ENCODE measurements at regions not wholly inside any gene's neighbourhood (a gene's known extent, or its start where the extent isn't known, plus 50 kb on each side); places are given as distances from the start of the nearest gene placed in this dataset.
"Not testable (repeated sequence)": the region's sequence is repeated elsewhere in the genome, so short reads cannot be mapped to it uniquely, and the experiment has no call there.

DNA sequence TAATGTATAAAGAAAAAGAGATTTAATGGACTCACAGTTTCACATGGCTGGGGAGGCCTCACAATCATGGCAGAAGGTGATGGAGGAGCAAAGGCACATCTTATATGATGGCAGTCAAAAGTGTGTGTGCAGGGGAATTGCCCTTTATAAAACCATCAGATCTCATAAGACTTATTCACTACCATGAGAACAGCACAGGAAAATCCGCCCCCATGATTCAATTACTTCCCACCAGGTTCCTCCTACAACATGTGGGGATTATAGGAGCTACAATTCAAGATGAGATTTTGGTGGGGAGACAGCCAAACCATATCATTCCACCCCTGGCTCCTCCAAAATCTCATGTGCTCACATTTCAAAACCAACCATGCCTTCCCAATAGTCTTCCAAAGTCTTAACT is 82.5 kb upstream of the ANKRD1 start:
- not testable (repeated sequence) for DNase-seq (ENCODE audit: low read depth)

DNA sequence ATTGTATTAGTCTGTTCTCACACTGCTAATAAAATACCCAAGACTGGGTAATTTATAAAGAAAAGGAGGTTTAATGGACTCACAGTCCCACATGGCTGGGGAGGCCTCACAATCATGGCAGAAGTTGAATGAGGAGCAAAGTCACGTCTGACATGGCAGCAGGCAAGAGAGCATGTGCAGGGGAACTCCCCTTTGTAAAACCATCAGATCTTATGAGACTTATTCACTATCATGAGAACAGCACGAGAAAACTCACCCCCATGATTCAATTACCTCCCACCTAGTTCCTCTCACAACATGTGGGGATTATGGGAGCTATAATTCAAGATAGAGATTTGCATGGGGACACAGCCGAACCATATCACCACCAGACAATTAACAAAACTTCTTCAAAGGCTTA is 84.4 kb upstream of the ANKRD1 start:
- DNase-seq (ENCODE audit: low read depth): not testable (repeated sequence)

DNA sequence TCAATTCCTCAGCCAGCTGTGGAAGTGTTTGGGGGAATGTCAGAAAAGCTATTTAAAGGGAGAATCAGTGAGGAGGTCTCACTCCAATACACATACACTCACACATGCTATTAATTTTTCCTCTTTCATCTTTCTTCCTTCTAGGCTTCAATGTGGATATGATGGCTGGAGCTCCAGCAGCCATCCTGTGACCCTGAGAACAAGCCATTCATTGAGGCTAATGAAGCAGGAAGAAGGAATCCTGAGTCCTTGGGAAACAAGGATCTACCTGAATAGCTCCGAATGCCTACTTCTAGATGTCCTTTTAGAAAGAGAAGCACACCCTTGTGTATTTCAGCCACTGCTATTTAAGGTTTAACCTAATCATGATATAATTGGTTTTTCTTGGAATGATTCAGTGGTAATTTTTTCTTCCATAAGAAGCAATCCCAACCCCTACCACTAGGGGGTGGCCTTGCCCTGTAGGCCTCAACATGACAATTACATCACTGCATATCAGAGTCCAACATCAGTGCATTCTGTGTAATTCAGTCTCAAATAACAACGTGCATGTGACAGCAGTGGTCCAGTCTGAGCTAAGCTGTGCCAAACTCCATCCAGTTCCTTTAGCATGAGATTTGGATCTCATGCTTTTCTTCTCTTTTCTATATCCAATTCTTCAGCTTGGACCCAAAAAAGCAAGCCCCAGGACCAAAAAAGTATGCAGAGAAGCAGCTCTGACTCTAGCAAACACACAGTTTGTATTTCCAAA is 85.3 kb upstream of the ANKRD1 start:
- DNase-seq (ENCODE audit: low read depth): peak; percentile 85

DNA sequence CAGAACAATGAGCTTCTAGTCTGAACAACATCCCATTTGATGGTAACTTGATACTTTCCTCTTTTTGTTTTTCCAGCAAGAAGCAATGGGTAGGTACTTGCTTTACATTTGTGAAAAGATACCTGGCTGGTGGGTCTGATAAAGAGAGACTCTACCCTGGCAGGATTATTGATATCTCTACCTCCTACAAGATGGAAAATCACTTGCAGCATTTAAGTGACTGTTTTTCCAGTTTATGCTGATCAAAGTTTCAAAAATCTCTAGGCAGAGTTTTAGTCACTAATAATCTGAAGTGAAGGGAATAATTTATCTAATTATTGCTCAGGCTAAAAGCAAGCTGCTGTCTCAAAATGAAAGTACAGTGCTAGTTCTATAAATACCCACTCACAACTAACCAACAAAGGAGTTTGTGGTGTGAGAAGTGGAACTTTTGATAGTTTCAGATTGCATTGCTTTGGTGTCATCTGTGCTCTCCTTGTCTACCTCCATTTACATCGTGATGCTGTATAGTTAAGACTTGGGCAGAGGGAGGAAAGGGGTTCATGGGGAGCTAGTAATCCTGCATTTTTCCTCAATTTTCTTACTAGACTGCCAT is 86.0 kb upstream of the ANKRD1 start:
- no peak for DNase-seq (ENCODE audit: low read depth)

DNA sequence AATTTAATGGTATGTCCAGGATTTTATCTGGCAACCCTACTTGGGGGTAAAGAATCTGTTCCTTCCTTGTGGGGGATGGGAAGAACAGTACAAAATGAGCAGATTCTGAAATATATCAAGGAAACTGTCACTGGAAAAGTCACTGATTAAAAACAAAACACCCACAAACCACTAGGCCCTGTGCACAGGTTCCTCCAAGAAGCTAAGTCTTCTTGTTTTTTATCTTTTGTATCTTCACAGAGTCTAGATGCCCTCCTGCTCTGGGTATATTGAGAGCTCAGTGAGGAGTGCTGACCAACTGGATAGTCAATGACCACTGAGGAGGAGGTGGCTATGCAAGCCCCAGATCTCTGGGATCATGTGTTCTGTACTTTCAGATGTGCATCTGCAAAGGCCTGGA is 86.8 kb upstream of the ANKRD1 start:
- no peak for DNase-seq (ENCODE audit: low read depth)

DNA sequence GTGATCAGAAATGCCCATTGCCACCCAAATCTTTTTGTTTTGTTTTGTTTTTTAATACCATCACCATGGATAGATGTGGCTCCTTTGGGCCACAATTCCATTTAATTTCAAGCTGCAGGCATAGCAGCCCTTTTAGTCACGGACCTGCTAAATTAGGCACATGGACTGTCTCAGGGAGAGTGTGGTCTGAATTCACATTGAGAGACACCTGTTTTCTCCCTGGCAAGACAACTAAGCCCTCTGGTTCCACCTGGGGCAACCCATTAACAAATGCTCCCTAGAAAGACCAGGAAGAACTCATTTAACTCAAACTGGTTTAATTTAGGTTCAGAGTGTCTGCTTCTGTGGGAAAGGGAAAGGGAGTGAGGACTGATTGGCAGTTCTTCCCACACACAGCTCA is 88.2 kb upstream of the ANKRD1 start:
- no peak for DNase-seq (ENCODE audit: low read depth)

DNA sequence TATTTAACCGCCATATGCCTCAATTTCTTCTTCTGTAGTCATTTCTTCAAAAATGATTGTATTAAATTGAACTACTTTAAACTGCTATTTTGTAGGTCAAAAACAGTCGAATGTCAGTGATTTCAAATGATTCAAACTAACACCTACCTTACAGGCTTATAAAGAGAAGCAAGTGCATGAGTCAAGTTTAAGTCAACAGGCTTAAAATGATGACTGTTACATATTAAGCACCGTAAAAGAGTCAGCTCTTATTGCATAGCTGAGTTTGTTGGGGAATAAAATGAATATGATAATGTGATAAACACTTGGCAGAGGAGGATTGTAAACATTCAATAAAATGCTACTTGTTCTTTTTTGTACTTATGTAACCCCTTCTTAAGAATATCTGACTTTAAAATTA is 90.1 kb upstream of the ANKRD1 start:
- peak; percentile 7 for DNase-seq (ENCODE audit: low read depth)

DNA sequence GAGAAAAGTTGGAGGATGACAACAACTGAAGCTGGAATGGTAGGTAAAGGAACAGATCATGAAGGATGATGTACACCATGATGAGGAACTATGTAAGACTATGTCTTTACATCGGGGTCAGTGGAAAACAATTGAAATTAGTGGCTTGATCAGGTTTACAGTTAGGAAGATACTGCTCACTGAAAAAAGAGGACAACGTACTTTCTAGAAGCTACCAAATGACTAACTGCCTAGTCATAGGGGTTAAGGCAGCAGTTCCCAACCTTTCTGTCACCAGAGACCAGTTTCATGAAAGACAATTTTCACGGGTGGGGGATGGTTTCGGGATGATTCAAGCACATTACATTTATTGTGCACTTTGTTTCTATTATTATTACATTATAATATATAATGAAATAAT is 91.6 kb upstream of the ANKRD1 start:
- no peak for DNase-seq (ENCODE audit: low read depth)

DNA sequence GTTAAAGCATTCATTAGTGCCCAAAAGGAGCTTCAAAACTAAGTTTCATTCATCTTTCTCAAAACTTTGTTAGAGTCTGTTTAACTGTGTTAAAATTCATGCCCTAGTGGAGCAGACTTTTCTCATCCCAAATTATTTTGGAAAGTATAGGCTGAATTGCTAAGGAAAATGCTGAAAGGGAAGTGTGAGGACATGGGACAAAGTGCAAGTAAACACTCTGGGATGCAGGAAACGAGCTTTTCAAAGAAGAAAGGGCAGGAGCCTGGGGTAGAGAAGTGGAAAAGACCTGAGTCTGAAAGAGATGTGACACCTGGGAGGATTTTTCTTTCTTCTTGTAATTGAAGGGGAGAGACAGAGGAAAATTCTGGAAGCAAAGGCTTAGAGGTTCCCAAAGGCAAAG is 93.1 kb upstream of the ANKRD1 start:
- no peak for DNase-seq (ENCODE audit: low read depth)

DNA sequence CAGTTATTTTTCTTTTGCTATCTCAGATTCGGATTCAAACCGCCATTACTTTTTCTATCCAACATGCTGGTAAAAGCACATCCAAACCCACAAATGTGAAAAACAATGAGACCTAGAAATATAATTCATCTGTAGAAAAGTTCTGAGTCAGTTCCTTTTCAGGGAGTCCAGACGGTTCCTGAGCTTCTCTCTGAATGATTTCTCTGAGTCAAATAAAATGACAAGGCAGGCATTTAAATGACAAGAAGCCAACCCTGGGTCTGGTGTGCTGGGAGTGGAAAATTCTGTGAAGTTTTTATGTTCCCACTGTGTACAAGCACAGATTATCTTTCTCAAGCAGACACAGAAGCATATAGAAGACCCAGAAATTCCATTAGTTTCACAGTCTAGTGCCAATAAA is 96.3 kb upstream of the ANKRD1 start:
- no peak for DNase-seq (ENCODE audit: low read depth)

DNA sequence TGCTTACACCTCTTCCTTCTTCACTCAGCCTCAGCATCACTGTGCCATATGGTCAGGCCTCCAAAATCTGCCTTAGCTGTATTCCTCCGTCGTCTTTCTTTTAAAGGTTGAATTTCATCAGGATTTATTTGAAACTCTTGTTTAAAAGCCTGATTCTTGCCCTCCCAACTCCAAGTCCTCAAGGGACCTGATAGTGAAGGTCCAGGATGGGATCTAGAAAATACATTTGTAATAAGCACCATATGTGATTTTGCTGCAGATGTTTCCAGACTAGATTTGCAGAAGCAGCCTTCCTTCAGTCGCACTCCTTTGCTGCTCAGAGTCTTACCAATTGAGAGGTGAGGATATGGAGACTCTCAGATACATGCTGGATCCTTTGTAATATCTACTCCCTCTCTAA is 101.0 kb upstream of the ANKRD1 start:
- DNase-seq (ENCODE audit: low read depth): no peak

DNA sequence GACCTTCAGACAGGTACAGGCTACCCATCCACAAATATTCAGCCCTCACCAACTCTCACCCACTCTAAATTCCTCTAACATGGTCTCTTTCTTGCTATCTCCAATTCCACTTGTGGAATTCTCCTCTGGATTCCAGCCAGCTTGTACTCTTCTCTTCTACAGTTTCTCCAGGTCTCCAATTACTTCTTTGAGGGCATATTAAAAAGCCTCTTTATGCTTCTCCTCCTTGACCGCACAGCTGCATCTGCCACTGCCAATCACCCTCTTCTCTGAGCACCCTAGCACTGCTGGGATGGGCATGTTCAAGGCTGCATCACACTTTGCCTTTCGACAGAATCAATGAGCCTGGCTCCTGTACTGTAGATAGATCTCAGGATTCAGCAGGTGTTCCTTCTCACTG is 101.5 kb upstream of the ANKRD1 start:
- DNase-seq (ENCODE audit: low read depth): no peak

DNA sequence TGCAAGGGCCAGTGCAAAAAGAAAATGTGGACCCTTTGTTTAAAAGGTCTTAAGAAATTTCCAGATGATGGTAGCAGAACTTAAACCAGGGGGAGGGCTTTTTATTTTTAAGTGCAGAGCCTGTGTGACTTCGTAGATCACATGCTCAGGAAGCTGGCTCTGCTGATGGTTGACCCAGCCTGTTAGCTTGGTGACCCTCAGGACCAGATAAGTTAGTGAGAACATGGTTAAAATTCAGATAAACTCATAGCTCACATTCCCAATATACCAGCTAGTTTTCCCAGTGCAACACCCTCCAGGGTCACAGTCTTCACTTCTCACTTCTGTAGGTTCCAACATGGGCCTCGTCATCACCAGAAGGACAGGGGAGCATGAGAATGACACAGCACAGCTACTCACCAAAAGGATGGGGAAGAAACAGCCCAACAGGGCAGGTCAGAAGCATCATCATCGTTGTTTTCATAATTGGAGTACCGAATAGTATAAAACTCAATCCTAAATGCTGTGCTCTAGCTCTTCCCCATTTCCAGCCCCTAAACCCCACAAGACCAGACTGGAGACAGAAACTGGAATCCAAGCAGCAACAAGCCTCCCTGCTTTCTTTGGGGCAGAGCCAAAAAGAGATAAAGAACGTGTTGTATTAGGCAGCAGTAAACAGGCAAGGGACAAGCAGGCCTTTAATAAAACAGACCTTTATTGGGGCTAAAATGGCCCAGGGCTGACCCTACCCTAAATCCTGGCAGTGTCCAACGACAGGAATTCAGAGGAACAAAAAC is 102.2 kb upstream of the ANKRD1 start:
- DNase-seq (ENCODE audit: low read depth): peak; percentile 33

DNA sequence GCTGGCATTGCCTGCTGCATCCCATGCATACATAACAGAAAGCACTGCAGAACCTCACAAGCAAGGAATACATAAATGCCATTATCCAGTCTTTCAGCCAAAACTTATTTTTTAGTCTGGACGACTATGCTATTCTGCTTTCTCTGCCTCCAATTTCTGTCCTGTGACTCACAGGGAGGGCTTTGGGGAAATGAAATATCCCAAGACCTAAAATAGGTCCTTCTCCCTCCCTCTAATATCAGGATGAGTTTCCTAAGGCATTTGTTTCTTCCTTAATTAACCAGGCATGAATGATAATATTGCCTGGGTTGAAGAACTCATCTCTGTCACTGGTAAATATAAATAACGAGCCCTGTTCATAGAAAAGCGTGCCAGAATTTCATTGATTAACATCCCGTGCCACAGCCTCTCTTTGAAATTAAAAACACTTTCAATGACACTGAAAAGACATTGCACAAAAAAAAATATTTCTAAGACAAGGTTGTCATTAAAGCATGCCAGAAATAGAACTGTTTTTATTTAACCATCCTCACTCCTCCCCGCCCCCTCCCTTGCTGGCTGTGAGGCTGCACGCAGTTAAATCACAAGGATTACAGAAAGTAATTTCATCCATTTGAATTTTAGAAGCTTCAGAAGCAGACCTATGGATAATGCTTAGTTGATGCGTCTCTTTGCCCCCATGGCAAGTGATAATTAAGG is 103.0 kb upstream of the ANKRD1 start:
- DNase-seq (ENCODE audit: low read depth): no peak

DNA sequence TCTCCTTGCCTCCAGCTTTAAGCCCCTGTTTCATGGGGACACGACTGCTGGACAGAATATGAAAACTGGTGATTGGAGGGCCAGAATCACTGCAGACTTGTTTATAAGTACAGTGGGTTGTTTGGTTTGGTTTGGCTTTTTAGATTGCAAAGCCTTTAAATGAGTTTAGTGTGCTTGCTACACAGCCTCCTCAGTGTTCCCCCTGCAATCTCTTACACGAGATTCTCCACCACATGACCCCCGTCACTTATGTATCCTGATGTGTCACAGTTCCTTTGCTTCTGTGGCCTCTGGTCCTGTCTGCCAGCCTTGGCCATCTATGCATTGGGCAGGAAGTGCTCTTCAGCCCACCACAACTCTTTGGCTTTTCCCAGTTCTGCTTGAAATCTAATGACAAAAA is 103.7 kb upstream of the ANKRD1 start:
- no peak for DNase-seq (ENCODE audit: low read depth)

DNA sequence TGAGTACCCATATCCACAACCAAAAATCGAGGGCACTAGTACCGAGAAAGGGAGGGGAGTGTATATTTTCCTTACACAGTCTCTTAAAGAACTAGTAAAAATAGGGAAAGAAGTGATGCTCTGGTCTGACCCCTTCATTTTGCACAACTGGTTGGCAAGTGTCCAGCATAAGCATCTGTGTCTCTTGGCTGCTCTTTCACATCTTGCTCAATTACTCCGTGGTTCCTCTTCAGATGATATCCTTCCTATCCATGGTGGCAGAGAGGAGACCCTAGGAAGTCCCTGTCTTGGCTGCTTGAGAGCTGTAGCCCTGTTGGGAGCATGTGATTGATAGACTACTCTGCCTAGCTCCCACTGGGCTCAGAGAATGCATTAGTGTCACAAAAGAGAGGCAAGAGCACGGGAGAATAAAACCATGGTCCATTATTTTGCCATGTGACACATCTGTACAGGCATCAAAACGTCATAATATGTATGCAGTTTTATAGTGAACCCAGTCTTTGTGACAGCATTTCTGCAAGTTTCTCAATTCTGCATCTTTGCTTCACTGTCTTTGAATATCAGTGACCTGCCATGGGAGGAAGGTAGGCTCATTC is 111.8 kb upstream of the ANKRD1 start:
- DNase-seq (ENCODE audit: low read depth): peak; percentile 71

DNA sequence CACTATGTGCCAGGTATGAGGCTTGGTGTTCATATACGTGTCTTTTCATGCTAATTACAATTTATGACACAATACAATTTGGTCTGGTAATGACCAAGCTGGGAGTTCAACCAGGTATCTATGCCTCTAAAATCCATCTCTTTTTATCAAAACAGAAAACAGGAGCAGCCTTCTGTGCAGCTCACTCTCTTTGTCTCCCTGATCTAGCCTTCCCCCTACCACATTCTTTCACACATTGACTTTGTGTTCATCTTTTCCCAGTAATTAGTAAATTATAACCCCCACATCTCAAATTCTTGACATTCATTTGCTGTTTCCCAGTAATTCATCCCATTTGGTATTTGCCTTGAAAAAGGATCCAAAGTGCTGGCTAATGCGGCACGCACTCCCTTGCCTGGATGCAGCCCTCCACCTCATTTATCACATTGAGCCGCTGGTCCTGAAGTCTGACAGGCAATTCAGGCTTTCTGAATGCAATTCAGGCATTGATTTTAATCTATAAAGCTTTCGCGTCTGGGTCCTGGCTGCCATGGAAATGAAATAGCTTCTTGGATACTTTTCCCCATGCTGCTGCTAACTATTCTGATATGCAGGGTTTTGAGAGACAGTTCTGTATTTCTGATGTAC is 112.5 kb upstream of the ANKRD1 start:
- DNase-seq (ENCODE audit: low read depth): no peak

DNA sequence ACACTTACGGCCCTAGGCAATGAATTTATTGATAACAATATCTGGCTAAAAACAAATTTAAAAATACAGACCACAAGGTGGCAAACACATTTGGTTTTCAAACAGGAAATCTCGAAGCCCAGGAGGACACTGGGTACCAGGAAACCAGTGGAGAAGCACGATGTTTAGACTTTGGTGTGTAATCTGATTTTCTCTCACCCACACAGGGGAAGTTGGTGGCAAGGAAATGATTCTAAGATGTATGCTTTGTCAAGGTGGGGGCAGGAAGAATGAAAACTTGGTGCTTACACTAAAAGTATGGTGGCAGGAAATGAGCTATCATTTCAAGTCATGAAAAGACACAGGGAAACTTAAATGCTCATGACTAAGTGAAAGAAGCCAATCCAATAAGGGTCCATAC is 113.2 kb upstream of the ANKRD1 start:
- DNase-seq (ENCODE audit: low read depth): no peak

DNA sequence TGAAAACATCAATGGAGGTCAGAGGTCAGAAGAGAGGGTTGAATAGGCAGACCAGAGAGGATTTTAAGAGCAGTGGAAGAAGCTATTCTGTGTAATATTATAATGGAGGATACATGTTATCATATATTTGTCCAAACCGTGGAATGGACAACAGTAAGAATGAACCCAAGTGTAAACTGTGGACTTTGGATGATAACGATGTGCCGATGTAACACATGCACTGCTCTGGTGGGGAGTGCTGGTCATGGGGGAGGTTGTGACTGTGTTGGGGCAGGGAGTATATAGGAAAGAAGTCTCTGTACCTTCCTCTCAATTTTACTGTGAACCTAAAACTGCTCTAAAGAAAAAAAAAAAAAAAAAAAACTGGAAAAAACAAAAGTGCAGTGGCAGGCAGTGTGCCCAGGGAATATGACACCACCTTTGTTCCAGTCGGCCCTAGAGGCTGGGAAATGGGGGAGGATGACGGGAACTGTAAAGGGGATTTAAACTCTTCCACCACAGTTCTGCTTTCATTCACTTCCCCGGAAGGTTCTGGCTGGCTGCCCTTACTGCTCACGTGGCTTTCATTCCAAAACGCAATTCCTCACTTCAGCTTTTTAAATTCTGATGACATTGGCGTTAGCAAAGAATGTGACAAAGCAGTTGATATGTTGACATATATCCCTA is 113.7 kb upstream of the ANKRD1 start:
- DNase-seq (ENCODE audit: low read depth): peak; percentile 75

DNA sequence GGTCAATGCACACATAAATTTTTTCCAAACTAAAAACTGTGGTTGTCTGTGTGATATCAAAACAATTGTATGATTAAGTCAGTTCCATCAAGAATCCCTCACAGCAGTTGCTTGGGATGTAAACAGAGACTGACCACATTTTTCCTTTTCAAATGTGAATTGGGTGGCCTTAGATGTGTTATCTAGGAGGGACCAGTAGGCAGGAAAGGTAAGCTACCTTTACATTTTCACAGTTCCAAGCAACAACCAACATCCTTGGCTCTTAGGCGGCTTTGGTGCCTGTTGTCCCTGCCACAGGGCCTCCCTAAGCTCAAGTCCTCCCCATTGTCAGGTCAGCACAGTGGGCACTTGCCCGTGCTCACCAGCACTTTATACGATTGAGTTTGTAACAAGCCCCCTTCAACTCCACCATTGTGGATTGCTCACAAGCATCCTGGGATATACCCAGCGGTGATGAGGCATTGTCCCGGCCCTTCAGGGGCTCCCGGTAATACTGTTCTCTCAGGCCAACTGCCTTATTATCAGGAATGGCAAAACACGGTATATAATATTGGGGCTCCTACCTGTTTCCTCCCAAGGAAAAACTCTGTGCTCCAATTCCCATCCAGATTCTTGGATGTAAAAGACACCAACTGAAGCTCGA is 114.9 kb upstream of the ANKRD1 start:
- DNase-seq (ENCODE audit: low read depth): no peak

Measured in iris pigment epithelial cell (primary cell).